Prostate gland (tissue), 2 donors: ENCODE measurements at regions not wholly inside any gene's neighbourhood (a gene's known extent, or its start where the extent isn't known, plus 50 kb on each side); places are given as distances from the start of the nearest gene placed in this dataset.

Source experiments
- DNase-seq: peaks from one replicate; pipeline ENCODE4 v3.0.0-alpha.2; 2019; ENCODE audit warnings: low spot score
- H3K27ac ChIP-seq, 2 donors: fragments of 200-600 bp; sonication (generic); 2 replicates each; pipeline ENCODE4 v1.5.1; 2017 to 2019
- H3K27me3 ChIP-seq: fragments of 200-600 bp; sonication (generic); replicated peaks from 2 replicates; pipeline ENCODE4 v1.5.1; 2019; ENCODE audit not compliant: insufficient read depth
- H3K36me3 ChIP-seq, 2 donors: fragments of 200-600 bp; sonication (generic); 1 replicate in 1 of 2; 2 replicates in 1 of 2; pipeline versions ENCODE4 v1.5.1 to v1.8.1; 2017 to 2019
- H3K4me1 ChIP-seq: fragments of 200-600 bp; sonication (generic); replicated peaks from 2 replicates; pipeline ENCODE4 v1.5.1; 2019
- H3K4me3 ChIP-seq, 2 donors: fragments of 200-600 bp; sonication (generic); 2 replicates each; pipeline ENCODE4 v1.5.1; 2017 to 2019
- H3K9me3 ChIP-seq: fragments of 200-600 bp; sonication (generic); 2 replicates; pipeline ENCODE4 v1.5.1; 2017
- POLR2A ChIP-seq: fragments of 450-650 bp; IDR thresholded peaks from one replicate; pipeline ENCODE4 v1.6.1; 2016; ENCODE audit warnings: antibody characterized with exemption, mild to moderate bottlenecking
- POLR2AphosphoS5 ChIP-seq: sonication (generic); formaldehyde crosslinking; IDR thresholded peaks from one replicate; pipeline ENCODE4 v1.6.1; 2017; ENCODE audit warnings: antibody characterized with exemption
- WGBS: methylation state at CpG from one replicate; pipeline ENCODE4 v1.1.5; 2018; 5-methylcytosine and 5-hydroxymethylcytosine counted together
- intact Hi-C: fragments of 100-400 bp; cut with DNase I; formaldehyde crosslinking; loops from one replicate; pipeline ENCODE4 v1.14.2; 2022
- TF ChIP-seq, protein P1 (sequence below), 4 experiments: fragments of 200-600 bp in 2 of 4; fragments of 450-650 bp in 2 of 4; sonication (generic) in 2 of 4; IDR thresholded peaks; 1 replicate in 3 of 4; 2 replicates in 1 of 4; pipeline ENCODE4 v1.5.1; 2016 to 2019; ENCODE audit warnings: antibody characterized with exemption in 4 of 4, mild to moderate bottlenecking in 2 of 4, moderate library complexity in 2 of 4

DNA sequence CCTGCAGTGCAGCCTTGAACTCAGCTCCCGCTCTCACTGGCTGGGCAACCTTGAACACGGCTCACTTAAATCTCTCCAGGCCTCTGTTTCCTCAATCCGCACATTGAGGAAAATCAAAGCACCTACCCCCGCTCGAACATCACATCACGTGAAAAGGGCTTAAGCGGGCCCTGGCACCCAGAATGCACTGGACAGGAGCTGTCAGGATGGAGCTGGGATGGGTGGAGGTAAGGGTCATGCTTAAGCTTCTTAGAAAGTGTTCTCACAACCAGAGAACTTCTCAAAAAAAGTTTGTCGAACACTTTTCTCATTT, 55.7 kb upstream of the MGMT start:
- no peak for TF ChIP-seq POLR2AphosphoS5
- TF ChIP-seq, protein P1, sequence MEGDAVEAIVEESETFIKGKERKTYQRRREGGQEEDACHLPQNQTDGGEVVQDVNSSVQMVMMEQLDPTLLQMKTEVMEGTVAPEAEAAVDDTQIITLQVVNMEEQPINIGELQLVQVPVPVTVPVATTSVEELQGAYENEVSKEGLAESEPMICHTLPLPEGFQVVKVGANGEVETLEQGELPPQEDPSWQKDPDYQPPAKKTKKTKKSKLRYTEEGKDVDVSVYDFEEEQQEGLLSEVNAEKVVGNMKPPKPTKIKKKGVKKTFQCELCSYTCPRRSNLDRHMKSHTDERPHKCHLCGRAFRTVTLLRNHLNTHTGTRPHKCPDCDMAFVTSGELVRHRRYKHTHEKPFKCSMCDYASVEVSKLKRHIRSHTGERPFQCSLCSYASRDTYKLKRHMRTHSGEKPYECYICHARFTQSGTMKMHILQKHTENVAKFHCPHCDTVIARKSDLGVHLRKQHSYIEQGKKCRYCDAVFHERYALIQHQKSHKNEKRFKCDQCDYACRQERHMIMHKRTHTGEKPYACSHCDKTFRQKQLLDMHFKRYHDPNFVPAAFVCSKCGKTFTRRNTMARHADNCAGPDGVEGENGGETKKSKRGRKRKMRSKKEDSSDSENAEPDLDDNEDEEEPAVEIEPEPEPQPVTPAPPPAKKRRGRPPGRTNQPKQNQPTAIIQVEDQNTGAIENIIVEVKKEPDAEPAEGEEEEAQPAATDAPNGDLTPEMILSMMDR (IDR thresholded peaks at IDR 0.05), result no peak
- no peak for TF ChIP-seq POLR2A
- Histone ChIP-seq H3K27ac (no peak overlapping the region), H3K36me3 (no peaks in the 10 kb centered on the region), H3K9me3 (no peaks in the 10 kb centered on the region), H3K4me3 (no peak overlapping the region), H3K27me3 (no peaks in the 10 kb centered on the region), H3K4me1 (no peaks in the 10 kb centered on the region)
- intact Hi-C loops, result no loop called here
- no peak for DNase-seq
- 97% methylated on average over 8 of the region's 8 CpGs for WGBS

DNA sequence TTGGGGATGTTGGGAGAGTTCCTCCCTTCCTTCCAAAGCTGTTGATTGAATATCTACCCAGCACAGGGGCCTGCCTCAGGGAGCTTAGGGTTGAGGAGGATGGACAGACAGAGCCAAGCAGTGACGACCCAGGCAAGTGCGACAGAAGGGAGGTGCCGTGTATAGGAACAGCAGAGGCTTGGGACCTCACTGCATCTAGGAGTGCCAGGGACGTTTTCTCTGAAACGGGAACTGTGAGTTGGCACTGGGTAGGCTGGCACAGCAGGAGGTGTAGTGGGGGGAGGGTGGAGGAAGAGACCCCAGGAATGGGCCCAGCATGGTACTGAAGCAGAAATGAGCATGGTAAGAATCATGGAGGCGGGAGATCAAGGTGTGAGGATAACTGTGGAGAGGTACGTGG, 55.3 kb upstream of the MGMT start:
- Histone ChIP-seq H3K4me3 (no peak overlapping the region), H3K27me3 (no peaks in the 10 kb centered on the region), H3K4me1 (no peaks in the 10 kb centered on the region), H3K9me3 (no peaks in the 10 kb centered on the region), H3K36me3 (no peaks in the 10 kb centered on the region), H3K27ac (no peak overlapping the region)
- DNase-seq, result no peak
- 72% methylated on average over 7 of the region's 7 CpGs for WGBS
- intact Hi-C loops, result no loop called here
- no peak for TF ChIP-seq POLR2AphosphoS5
- TF ChIP-seq, protein P1 (IDR thresholded peaks at IDR 0.05), result no peak

DNA sequence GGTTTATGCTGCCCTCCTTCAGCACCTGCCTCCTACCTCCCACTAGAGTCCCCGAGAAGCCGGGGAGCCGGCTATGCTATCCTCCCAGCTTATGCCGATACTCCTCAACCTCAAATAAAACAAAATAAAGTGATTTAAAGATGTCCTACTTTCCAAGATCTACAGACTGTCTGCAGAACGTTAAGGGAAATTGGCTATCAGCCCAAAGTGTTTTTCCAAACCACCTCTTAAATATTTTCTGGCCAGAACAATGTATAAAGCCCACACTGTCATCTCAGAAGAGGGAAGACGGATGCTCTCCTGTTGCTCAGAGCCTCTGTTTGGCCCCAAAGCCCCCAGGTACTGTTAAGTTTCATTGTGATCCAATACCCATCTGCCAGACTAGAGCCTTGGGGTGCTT, 54.0 kb upstream of the MGMT start:
- 72% methylated on average over 6 of the region's 6 CpGs for WGBS
- TF ChIP-seq POLR2A (no peak), POLR2AphosphoS5 (no peak)
- TF ChIP-seq, protein P1 (IDR thresholded peaks at IDR 0.05), result no peak

DNA sequence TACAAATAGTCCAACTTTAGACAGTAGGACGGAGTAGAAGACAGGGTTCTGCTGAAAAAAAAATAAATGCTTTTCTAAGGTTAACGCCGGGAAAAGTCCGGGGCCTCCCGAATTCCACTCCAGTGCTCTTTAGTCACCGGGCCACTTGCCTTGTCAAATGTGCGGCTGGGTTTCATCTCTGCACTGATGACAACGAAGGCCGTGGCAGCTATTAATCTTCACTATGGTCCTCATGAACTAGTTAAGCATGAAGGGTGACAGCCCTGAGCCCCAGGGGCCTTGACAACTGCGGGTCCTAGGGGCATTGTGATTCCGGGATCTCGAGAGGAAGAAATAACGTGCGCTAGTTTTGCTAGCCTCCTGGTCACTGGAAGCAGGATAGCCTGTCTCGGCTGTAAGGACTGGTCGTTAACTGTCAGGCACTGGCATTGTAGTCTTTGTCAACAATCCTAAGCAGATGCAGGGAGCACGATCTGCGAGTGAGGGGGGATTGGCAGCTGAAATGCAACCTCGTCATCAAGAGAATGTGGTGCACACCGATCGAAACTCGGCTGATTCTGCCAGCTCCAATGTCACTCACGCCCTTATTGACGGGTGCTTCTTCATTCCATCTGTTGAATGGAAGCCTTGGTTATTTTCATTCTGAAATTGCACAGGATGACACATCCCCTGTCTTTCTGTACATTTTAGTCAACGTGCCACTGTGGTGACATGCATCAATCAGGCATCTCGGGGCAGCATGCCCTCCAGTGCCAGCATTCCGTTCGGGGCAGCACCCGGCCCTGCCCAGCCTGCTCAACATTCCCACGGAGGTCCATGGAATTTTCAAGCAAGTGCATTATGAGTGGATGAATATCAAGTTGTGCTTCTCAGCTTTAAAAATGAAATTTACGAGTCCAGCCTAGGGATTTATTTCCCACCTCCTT, 51.6 kb upstream of the MGMT start:
- intact Hi-C loops, result no loop called here
- Histone ChIP-seq H3K9me3 (no peaks in the 10 kb centered on the region), H3K36me3 (no peaks in the 10 kb centered on the region), H3K4me1 (no peaks in the 10 kb centered on the region), H3K27ac (no peak overlapping the region), H3K4me3 (no peak overlapping the region), H3K27me3 (no peaks in the 10 kb centered on the region)
- no peak for DNase-seq
- TF ChIP-seq POLR2A (no peak), POLR2AphosphoS5 (no peak)
- TF ChIP-seq, protein P1 (IDR thresholded peaks at IDR 0.05), result no peak
- 84% methylated on average over 31 of the region's 31 CpGs for WGBS

More for the DNA sequence above, 54.0 kb upstream of the MGMT start:
- no peak for DNase-seq
- Histone ChIP-seq H3K27me3 (no peaks in the 10 kb centered on the region), H3K4me1 (no peaks in the 10 kb centered on the region), H3K27ac (no peak overlapping the region), H3K36me3 (no peaks in the 10 kb centered on the region), H3K4me3 (no peak overlapping the region), H3K9me3 (no peaks in the 10 kb centered on the region)
- intact Hi-C loops, result no loop called here

DNA sequence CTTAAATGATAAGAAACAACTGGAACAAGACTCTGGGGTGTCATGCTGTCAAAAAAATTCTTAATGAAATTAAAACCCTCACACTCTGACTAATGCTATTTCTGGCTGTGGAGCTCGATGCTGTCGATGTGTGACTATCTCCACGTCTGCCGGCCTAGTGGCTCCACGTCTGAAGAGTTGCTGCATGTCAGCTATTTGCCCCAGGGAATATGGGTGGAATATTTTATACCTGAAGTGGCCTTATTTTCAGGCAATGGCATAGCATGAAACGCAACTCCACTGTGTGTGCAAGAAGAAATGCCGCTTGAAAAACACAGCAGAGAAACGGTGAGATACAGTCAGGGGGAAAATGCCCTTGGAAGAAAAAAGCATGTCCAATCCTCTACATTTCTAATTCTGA, 50.9 kb upstream of the MGMT start:
- Histone ChIP-seq H3K9me3 (no peaks in the 10 kb centered on the region), H3K4me3 (no peak overlapping the region), H3K27me3 (no peaks in the 10 kb centered on the region), H3K4me1 (no peaks in the 10 kb centered on the region), H3K27ac (no peak overlapping the region), H3K36me3 (no peaks in the 10 kb centered on the region)
- TF ChIP-seq POLR2A (no peak), POLR2AphosphoS5 (no peak)
- TF ChIP-seq, protein P1 (IDR thresholded peaks at IDR 0.05), result no peak
- 80% methylated on average over 8 of the region's 8 CpGs for WGBS
- DNase-seq, result no peak
- intact Hi-C loops, result no loop called here
